HEK293T (cell line): ENCODE measurements at regions not wholly inside any gene's neighbourhood (a gene's known extent, or its start where the extent isn't known, plus 50 kb on each side); places are given as distances from the start of the nearest gene placed in this dataset.

Source experiments
- FOXA1 ChIP-seq: fragments of 450-650 bp; IDR thresholded peaks from 2 replicates; pipeline ENCODE4 v1.6.1; 2016; ENCODE audit warnings: mild to moderate bottlenecking
- LEF1 ChIP-seq: fragments of 450-650 bp; IDR thresholded peaks from 2 replicates; pipeline ENCODE4 v1.6.1; 2017; ENCODE audit warnings: mild to moderate bottlenecking, borderline replicate concordance
- NFRKB ChIP-seq: fragments of 450-650 bp; IDR thresholded peaks from 2 replicates; pipeline ENCODE4 v1.6.1; 2016; ENCODE audit warnings: mild to moderate bottlenecking, moderate library complexity
- SP1 ChIP-seq: fragments of 450-650 bp; IDR thresholded peaks from 2 replicates; pipeline ENCODE4 v1.6.1; 2017
- ZNF384 ChIP-seq: fragments of 450-650 bp; IDR thresholded peaks from 2 replicates; pipeline ENCODE4 v1.6.1; 2016

- TF ChIP-seq SP1 (no peak), ZNF384 (no peak), FOXA1 (no peak), LEF1 (no peak), NFRKB (no peak)
These were observed 2368.5 kb downstream of the PCDH7 start for GRCh38 chr4:33088713-33089112.
